HepG2 (cell line): ENCODE measurements at regions not wholly inside any gene's neighbourhood (a gene's known extent, or its start where the extent isn't known, plus 50 kb on each side); places are given as distances from the start of the nearest gene placed in this dataset.

Experiments
- ATAC-seq: fragments of 200-7000 bp; cut with Tn5 transposase; 3 replicates; pipeline ENCODE4 v1.9.1; 2020; ENCODE audit warnings: mild to moderate bottlenecking, moderate library complexity
- BruUV-seq: library from RNA; stranded (reverse); fragments of 400-500 nt; replicated peaks from 2 replicates; lab custom pipeline; 2021; lab: Mats Ljungman, UMichigan
- CTCF ChIA-PET: fragments of 300-600 bp; formaldehyde crosslinking; extraction: SDS; loops from one replicate; lab custom pipeline; 2021; ENCODE audit warnings: low total read pairs, inconsistent platforms, low intra/inter-chr PET ratio; lab: Yijun Ruan, JAX
- POLR2A ChIA-PET: fragments of 350-600 bp; sonication (Branson Sonifier 250); formaldehyde crosslinking; loops from one replicate; lab custom pipeline; 2020; ENCODE audit warnings: antibody characterized with exemption, inconsistent platforms; lab: Yijun Ruan, JAX
- DNase-seq: peaks from one replicate; pipeline ENCODE4 v3.0.0-alpha.2; 2015; ENCODE audit warnings: low spot score
- FAIRE-seq: peaks from 3 replicates; lab custom pipeline; 2011; peaks lifted over from hg19 to GRCh38; lab: Jason Lieb, UNC
- H2AFZ ChIP-seq: one replicate; pipeline ENCODE4 v1.6.1; 2011; ENCODE audit warnings: low read length, inconsistent platforms
- H3K27ac ChIP-seq: fragments of 300-600 bp; 3 replicates; pipeline ENCODE4 v1.8.0; 2011; ENCODE audit warnings: mixed run types, mild to moderate bottlenecking, mixed read lengths, low read length, inconsistent platforms; ENCODE audit not compliant: insufficient read depth; ENCODE audit errors: extremely low read length
- H3K27me3 ChIP-seq, 2 experiments: fragments of 200-600 bp in 1 of 2; 2 replicates in 1 of 2; 3 replicates in 1 of 2; pipeline versions ENCODE4 v1.6.0 to v1.8.0; 2011; ENCODE audit warnings: low read length in 2 of 2, mild to moderate bottlenecking in 2 of 2, moderate library complexity in 2 of 2, inconsistent platforms in 1 of 2; ENCODE audit not compliant: insufficient read depth in 2 of 2, control insufficient read depth in 1 of 2
- H3K36me3 ChIP-seq, 2 experiments: fragments of 200-600 bp in 1 of 2; replicated peaks in 1 of 2; 2 replicates in 1 of 2; 3 replicates in 1 of 2; pipeline versions ENCODE4 v1.5.1 to v1.8.0; 2011; ENCODE audit warnings: low read length in 2 of 2, inconsistent platforms in 1 of 2; ENCODE audit not compliant: insufficient read depth in 2 of 2, control insufficient read depth in 1 of 2
- H3K4me1 ChIP-seq: 2 replicates; pipeline ENCODE4 v1.5.1; 2012; ENCODE audit warnings: low read length, inconsistent platforms; ENCODE audit not compliant: insufficient read depth
- H3K4me2 ChIP-seq: 2 replicates; pipeline ENCODE4 v1.6.0; 2011; ENCODE audit warnings: low read depth, low read length, inconsistent platforms
- H3K4me3 ChIP-seq, 3 experiments: fragments of 200-600 bp in 1 of 3; sonication (generic), shearing (Covaris generic) in 1 of 3; replicated peaks in 1 of 3; 2 replicates each; pipeline ENCODE4 v1.5.1; 2011 to 2016; ENCODE audit warnings: low read length in 3 of 3, inconsistent platforms in 2 of 3, low read depth in 2 of 3, mild to moderate bottlenecking in 2 of 3, control low read depth in 1 of 3, mixed read lengths in 1 of 3; ENCODE audit not compliant: insufficient read depth in 1 of 3
- H3K79me2 ChIP-seq: one replicate; pipeline ENCODE4 v1.6.1; 2011; ENCODE audit warnings: low read length, inconsistent platforms; ENCODE audit not compliant: insufficient read depth
- H3K9ac ChIP-seq: 2 replicates; pipeline ENCODE4 v1.6.0; 2011; ENCODE audit warnings: mild to moderate bottlenecking, low read depth, low read length, inconsistent platforms; ENCODE audit not compliant: insufficient read depth
- H3K9me3 ChIP-seq: 2 replicates; pipeline ENCODE4 v1.5.1; 2012; ENCODE audit warnings: mild to moderate bottlenecking, low read length
- H4K20me1 ChIP-seq: 2 replicates; pipeline ENCODE4 v1.6.0; 2011; ENCODE audit warnings: inconsistent platforms, mild to moderate bottlenecking, low read length, moderate library complexity; ENCODE audit not compliant: insufficient read depth
- ATF4 ChIP-seq, 2 experiments: fragments of 450-650 bp in 1 of 2; sonication (generic) in 1 of 2; formaldehyde crosslinking; IDR thresholded peaks; 2 replicates each; pipeline versions ENCODE4 v1.5.0 to v1.8.0; 2020 to 2022; ENCODE audit warnings: mild to moderate bottlenecking in 1 of 2, missing genetic modification reagents in 1 of 2
- IKZF4 ChIP-seq: sonication (generic); formaldehyde crosslinking; IDR thresholded peaks from 2 replicates; pipeline ENCODE4 v1.5.1; 2020; ENCODE audit warnings: borderline replicate concordance, mild to moderate bottlenecking, low read depth, missing genetic modification reagents; ENCODE audit errors: not compliant biosample characterization
- RFX5 ChIP-seq: IDR thresholded peaks from 2 replicates; pipeline ENCODE4 v1.6.1; 2011; ENCODE audit warnings: low read depth, low read length, improper control_type of control experiment
- RXRA ChIP-seq: sonication (generic); formaldehyde crosslinking; IDR thresholded peaks from 2 replicates; pipeline ENCODE4 v1.5.1; 2020; ENCODE audit warnings: missing genetic modification reagents
- ZMYM2 ChIP-seq: sonication (generic); formaldehyde crosslinking; IDR thresholded peaks from 2 replicates; pipeline ENCODE4 v1.8.0; 2022; ENCODE audit warnings: mild to moderate bottlenecking, missing genetic modification reagents
- ZNF138 ChIP-seq: sonication (generic); formaldehyde crosslinking; IDR thresholded peaks from 2 replicates; pipeline ENCODE4 v1.5.0; 2020; ENCODE audit warnings: mild to moderate bottlenecking, low read depth, missing genetic modification reagents
- ZNF234 ChIP-seq: sonication (generic); formaldehyde crosslinking; conservative IDR thresholded peaks from 2 replicates; pipeline ENCODE4 v1.5.1; 2020; ENCODE audit warnings: mild to moderate bottlenecking, missing genetic modification reagents
- WGBS: methylation state at CpG from one replicate; pipeline ENCODE4 v1.1.6; 2017; ENCODE audit warnings: low lambda C conversion rate; 5-methylcytosine and 5-hydroxymethylcytosine counted together
- in situ Hi-C: cut with HindIII; loops from 2 replicates; pipeline ENCODE4 v1.10.0; 2017; ENCODE audit warnings: low pct_unique_long_range_greater_than_20kb; ENCODE audit not compliant: extremely low pct_ligation_motif_present
- intact Hi-C: fragments of 100-400 bp; cut with micrococcal nuclease; formaldehyde crosslinking; loops from one replicate; pipeline ENCODE4 v1.10.0; 2022; ENCODE audit not compliant: unreplicated experiment
- TF ChIP-seq, protein P1 (sequence below): sonication (generic); formaldehyde crosslinking; conservative IDR thresholded peaks from 2 replicates; pipeline ENCODE4 v1.4.0; 2020; ENCODE audit warnings: missing genetic modification reagents
- TF ChIP-seq, protein P2 (sequence below): IDR thresholded peaks from 2 replicates; pipeline ENCODE4 v1.6.1; 2016

DNA sequence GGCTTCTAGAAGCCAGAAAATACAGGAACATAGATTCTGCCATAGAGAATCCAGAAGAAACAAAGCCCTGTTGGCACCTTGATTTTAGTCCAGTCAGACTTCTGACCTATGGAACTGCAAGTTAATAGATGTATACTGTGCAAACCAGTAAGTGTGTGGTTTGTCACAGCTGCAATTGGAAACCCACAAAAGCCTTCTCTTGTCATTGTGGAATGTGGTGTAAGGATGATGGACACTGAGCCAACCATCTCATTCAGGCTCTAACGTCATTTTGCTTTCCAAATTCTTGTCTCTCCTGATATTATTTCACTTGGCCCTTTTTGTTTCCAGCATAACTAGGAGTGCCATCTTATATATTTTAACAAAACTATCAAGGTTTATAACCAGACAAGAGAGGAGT lies 369.5 kb upstream of the SMIM21 start:
- intact Hi-C loops (no loop called here), in situ Hi-C loops (no loop called here)
- Histone ChIP-seq H3K9me3 (no peaks in the 10 kb centered on the region), H4K20me1 (no peaks in the 10 kb centered on the region), H3K36me3 (no peaks in the 10 kb centered on the region), H3K27me3 (peaks cover 0 to 3% of the 10 kb centered on the region in 2 experiments; a peak in 2 of 5 replicates), H3K4me3 (no peak overlapping the region), H3K9ac (no peak overlapping the region), H3K79me2 (no peaks in the 10 kb centered on the region), H3K4me2 (no peak overlapping the region), H3K4me1 (no peaks in the 10 kb centered on the region), H3K27ac (no peak overlapping the region), H2AFZ (no peak overlapping the region)
- 0% methylated on average over 1 of the region's 1 CpG for WGBS
- no TSS peak for BruUV-seq
- CTCF ChIA-PET: no interaction called here
- no peak for ATAC-seq
- no peak for FAIRE-seq
- TF ChIP-seq ATF4 (CRISPR knock-in tag; IDR thresholded peaks at IDR 0.05) (no peak), ZMYM2 (no peak), RFX5 (no peak), IKZF4 (CRISPR knock-in tag) (no peak), RXRA (CRISPR knock-in tag) (no peak), ZNF138 (CRISPR knock-in tag) (no peak), ZNF234 (no peak)
- TF ChIP-seq, protein P1, sequence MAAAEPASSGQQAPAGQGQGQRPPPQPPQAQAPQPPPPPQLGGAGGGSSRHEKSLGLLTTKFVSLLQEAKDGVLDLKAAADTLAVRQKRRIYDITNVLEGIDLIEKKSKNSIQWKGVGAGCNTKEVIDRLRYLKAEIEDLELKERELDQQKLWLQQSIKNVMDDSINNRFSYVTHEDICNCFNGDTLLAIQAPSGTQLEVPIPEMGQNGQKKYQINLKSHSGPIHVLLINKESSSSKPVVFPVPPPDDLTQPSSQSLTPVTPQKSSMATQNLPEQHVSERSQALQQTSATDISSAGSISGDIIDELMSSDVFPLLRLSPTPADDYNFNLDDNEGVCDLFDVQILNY (CRISPR knock-in tag): no peak
- TF ChIP-seq, protein P2, sequence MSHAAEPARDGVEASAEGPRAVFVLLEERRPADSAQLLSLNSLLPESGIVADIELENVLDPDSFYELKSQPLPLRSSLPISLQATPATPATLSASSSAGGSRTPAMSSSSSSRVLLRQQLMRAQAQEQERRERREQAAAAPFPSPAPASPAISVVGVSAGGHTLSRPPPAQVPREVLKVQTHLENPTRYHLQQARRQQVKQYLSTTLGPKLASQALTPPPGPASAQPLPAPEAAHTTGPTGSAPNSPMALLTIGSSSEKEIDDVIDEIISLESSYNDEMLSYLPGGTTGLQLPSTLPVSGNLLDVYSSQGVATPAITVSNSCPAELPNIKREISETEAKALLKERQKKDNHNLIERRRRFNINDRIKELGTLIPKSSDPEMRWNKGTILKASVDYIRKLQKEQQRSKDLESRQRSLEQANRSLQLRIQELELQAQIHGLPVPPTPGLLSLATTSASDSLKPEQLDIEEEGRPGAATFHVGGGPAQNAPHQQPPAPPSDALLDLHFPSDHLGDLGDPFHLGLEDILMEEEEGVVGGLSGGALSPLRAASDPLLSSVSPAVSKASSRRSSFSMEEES (CRISPR knock-in tag): no peak
- POLR2A ChIA-PET: no interaction called here
- DNase-seq: no peak
